ENCODE measurements at regions not wholly inside any gene's neighbourhood (a gene's known extent, or its start where the extent isn't known, plus 50 kb on each side); places are given as distances from the start of the nearest gene placed in this dataset.

GRCh38 chr7:153887749-153888569 is 164.2 kb upstream of the DPP6 start:
- H3K27me3 Mint-ChIP-seq (ENCODE audit: insufficient read depth, unreplicated experiment): no peaks in the 10 kb centered on the region
- H3K36me3 Mint-ChIP-seq (ENCODE audit: insufficient read depth, unreplicated experiment): no peaks in the 10 kb centered on the region
- no peak for TF ChIP-seq CTCF (IDR thresholded peaks at IDR 0.05; ENCODE audit: unreplicated experiment)
- no peak overlapping the region for H3K27ac Mint-ChIP-seq (ENCODE audit: low read depth, unreplicated experiment)
- intact Hi-C loops (cut with micrococcal nuclease): no loop called here
- H3K9me3 Mint-ChIP-seq (ENCODE audit: unreplicated experiment): peaks cover 2% of the 10 kb centered on the region
- ChIA-PET POLR2A (no interaction called here), CTCF (no interaction called here)
- DNase-seq (ENCODE audit: unreplicated experiment): no peak
- BruUV-seq (replicated peaks): no TSS peak
- H3K4me1 Mint-ChIP-seq (ENCODE audit: insufficient read depth, unreplicated experiment): no peaks in the 10 kb centered on the region
- no peak overlapping the region for H3K4me3 Mint-ChIP-seq (ENCODE audit: unreplicated experiment)

GRCh38 chr7:153891990-153892389 is 160.2 kb upstream of the DPP6 start:
- BruUV-seq (replicated peaks): no TSS peak
- POLR2A ChIA-PET: no interaction called here
- peaks cover 7% of the 10 kb centered on the region for H3K9me3 Mint-ChIP-seq (ENCODE audit: unreplicated experiment)

GRCh38 chr7:153902862-153903261 is 149.3 kb upstream of the DPP6 start:
- Mint-ChIP-seq H3K4me1 (ENCODE audit: insufficient read depth, unreplicated experiment) (no peaks in the 10 kb centered on the region), H3K27ac (ENCODE audit: low read depth, unreplicated experiment) (no peak overlapping the region), H3K36me3 (ENCODE audit: insufficient read depth, unreplicated experiment) (no peaks in the 10 kb centered on the region), H3K27me3 (ENCODE audit: insufficient read depth, unreplicated experiment) (no peaks in the 10 kb centered on the region), H3K9me3 (ENCODE audit: unreplicated experiment) (peaks cover 19% of the 10 kb centered on the region), H3K4me3 (ENCODE audit: unreplicated experiment) (no peak overlapping the region)
- no peak for DNase-seq (ENCODE audit: unreplicated experiment)
- intact Hi-C loops (cut with micrococcal nuclease): no loop called here
- TF ChIP-seq CTCF (IDR thresholded peaks at IDR 0.05; ENCODE audit: unreplicated experiment): no peak
- no TSS peak for BruUV-seq (replicated peaks)
- POLR2A ChIA-PET: no interaction called here
- CTCF ChIA-PET: no interaction called here

More at GRCh38 chr7:153891990-153892389, 160.2 kb upstream of the DPP6 start:
- DNase-seq (ENCODE audit: unreplicated experiment): no peak
- CTCF ChIA-PET: interaction anchor here (0.6 kb wide), 1 partner anchor 45 kb away, joined by 3 read pairs; no protein-coding TSS in a partner anchor
- H3K4me1 Mint-ChIP-seq (ENCODE audit: insufficient read depth, unreplicated experiment): no peaks in the 10 kb centered on the region
- no peaks in the 10 kb centered on the region for H3K36me3 Mint-ChIP-seq (ENCODE audit: insufficient read depth, unreplicated experiment)
- TF ChIP-seq CTCF (IDR thresholded peaks at IDR 0.05; ENCODE audit: unreplicated experiment): no peak
- no peaks in the 10 kb centered on the region for H3K27me3 Mint-ChIP-seq (ENCODE audit: insufficient read depth, unreplicated experiment)
- intact Hi-C loops (cut with micrococcal nuclease): no loop called here
- no peak overlapping the region for H3K27ac Mint-ChIP-seq (ENCODE audit: low read depth, unreplicated experiment)
- H3K4me3 Mint-ChIP-seq (ENCODE audit: unreplicated experiment): no peak overlapping the region

- ChIA-PET POLR2A (no interaction called here), CTCF (interaction anchor here (0.7 kb wide), 1 partner anchor 17 kb away, joined by 4 read pairs; no protein-coding TSS in a partner anchor)
- Mint-ChIP-seq H3K4me3 (ENCODE audit: unreplicated experiment) (no peak overlapping the region), H3K27me3 (ENCODE audit: insufficient read depth, unreplicated experiment) (no peaks in the 10 kb centered on the region), H3K4me1 (ENCODE audit: insufficient read depth, unreplicated experiment) (no peaks in the 10 kb centered on the region), H3K36me3 (ENCODE audit: insufficient read depth, unreplicated experiment) (no peaks in the 10 kb centered on the region), H3K27ac (ENCODE audit: low read depth, unreplicated experiment) (no peak overlapping the region), H3K9me3 (ENCODE audit: unreplicated experiment) (peaks cover 5% of the 10 kb centered on the region)
- BruUV-seq (replicated peaks): no TSS peak
- intact Hi-C loops (cut with micrococcal nuclease): no loop called here
- TF ChIP-seq CTCF (IDR thresholded peaks at IDR 0.05; ENCODE audit: unreplicated experiment): no peak
- no peak for DNase-seq (ENCODE audit: unreplicated experiment)
Measured at GRCh38 chr7:153912211-153912610, 140.0 kb upstream of the DPP6 start.
